IMR-90 (cell line): ENCODE measurements at regions not wholly inside any gene's neighbourhood (a gene's known extent, or its start where the extent isn't known, plus 50 kb on each side); places are given as distances from the start of the nearest gene placed in this dataset.

Source experiments
- ATAC-seq: fragments of 200-7000 bp; cut with Tn5 transposase; 2 replicates; pipeline ENCODE4 v1.9.1; 2020; ENCODE audit warnings: low read depth, mild to moderate bottlenecking, moderate library complexity
- BruUV-seq: library from RNA; stranded (reverse); fragments of 400-500 nt; replicated peaks from 2 replicates; lab custom pipeline; 2021; lab: Mats Ljungman, UMichigan
- CTCF ChIA-PET: fragments of 300-600 bp; formaldehyde crosslinking; extraction: SDS; loops from one replicate; lab custom pipeline; 2021; ENCODE audit warnings: antibody characterized with exemption; lab: Yijun Ruan, JAX
- POLR2A ChIA-PET: fragments of 300-600 bp; sonication (Branson Sonifier 250); formaldehyde crosslinking; loops from one replicate; lab custom pipeline; 2022; ENCODE audit warnings: antibody characterized with exemption; ENCODE audit not compliant: unreplicated experiment; lab: Charles Lee
- DNase-seq: peaks from one replicate; pipeline ENCODE4 v3.0.0; 2013
- H2AFZ ChIP-seq: replicated peaks from 2 replicates; pipeline ENCODE3; 2013; ENCODE audit warnings: low read length, mild to moderate bottlenecking; ENCODE audit not compliant: poor library complexity
- H2AK5ac ChIP-seq: 2 replicates; pipeline ENCODE4 v1.6.1; 2013; ENCODE audit warnings: low read depth, low read length, inconsistent platforms
- H2AK9ac ChIP-seq: replicated peaks from 2 replicates; pipeline ENCODE3; 2013; ENCODE audit warnings: mild to moderate bottlenecking, low read depth, low read length, moderate library complexity; ENCODE audit not compliant: poor library complexity
- H2BK120ac ChIP-seq: 2 replicates; pipeline ENCODE4 v1.6.1; 2013; ENCODE audit warnings: low read depth, low read length, inconsistent platforms
- H2BK15ac ChIP-seq: 3 replicates; pipeline ENCODE4 v1.6.1; 2013; ENCODE audit warnings: low read depth, low read length, inconsistent platforms
- H2BK20ac ChIP-seq: 2 replicates; pipeline ENCODE4 v1.6.1; 2013; ENCODE audit warnings: low read depth, mild to moderate bottlenecking, inconsistent platforms, low read length, moderate library complexity
- H2BK5ac ChIP-seq: 2 replicates; pipeline ENCODE4 v1.6.1; 2013; ENCODE audit warnings: mild to moderate bottlenecking, low read depth, low read length, inconsistent platforms; ENCODE audit not compliant: poor library complexity, severe bottlenecking
- H3K14ac ChIP-seq: replicated peaks from 2 replicates; pipeline ENCODE4 v1.6.1; 2013; ENCODE audit warnings: low read depth, low read length, inconsistent platforms
- H3K18ac ChIP-seq: 2 replicates; pipeline ENCODE4 v1.6.1; 2013; ENCODE audit warnings: low read depth, low read length, control low read depth
- H3K23ac ChIP-seq: 2 replicates; pipeline ENCODE4 v1.6.1; 2013; ENCODE audit warnings: low read depth, low read length, inconsistent platforms
- H3K27ac ChIP-seq: 2 replicates; pipeline ENCODE4 v1.5.1; 2013; ENCODE audit warnings: mild to moderate bottlenecking, control low read depth, low read length; ENCODE audit not compliant: insufficient read depth
- H3K27me3 ChIP-seq: 2 replicates; pipeline ENCODE4 v1.6.1; 2013; ENCODE audit warnings: low read length; ENCODE audit not compliant: control insufficient read depth, insufficient read depth
- H3K36me3 ChIP-seq: 2 replicates; pipeline ENCODE4 v1.6.1; 2013; ENCODE audit warnings: low read length, mixed read lengths; ENCODE audit not compliant: control insufficient read depth, insufficient read depth
- H3K4ac ChIP-seq: 2 replicates; pipeline ENCODE4 v1.6.1; 2013; ENCODE audit warnings: low read depth, low read length, inconsistent platforms
- H3K4me1 ChIP-seq: 2 replicates; pipeline ENCODE4 v1.6.1; 2013; ENCODE audit warnings: low read length, mixed read lengths; ENCODE audit not compliant: control insufficient read depth, insufficient read depth
- H3K4me2 ChIP-seq: 2 replicates; pipeline ENCODE4 v1.6.1; 2013; ENCODE audit warnings: low read depth, mild to moderate bottlenecking, control low read depth, low read length, moderate library complexity
- H3K4me3 ChIP-seq: 2 replicates; pipeline ENCODE4 v1.5.1; 2013; ENCODE audit warnings: low read depth, mild to moderate bottlenecking, control low read depth, low read length, moderate library complexity; ENCODE audit not compliant: insufficient read depth
- H3K56ac ChIP-seq: 2 replicates; pipeline ENCODE4 v1.6.1; 2013; ENCODE audit warnings: low read length, inconsistent platforms; ENCODE audit not compliant: insufficient read depth; ENCODE audit errors: extremely low read depth
- H3K79me1 ChIP-seq, 2 experiments: 2 replicates each; pipeline ENCODE4 v1.6.1; 2013; ENCODE audit warnings: low read length in 2 of 2, inconsistent platforms in 1 of 2, low read depth in 1 of 2
- H3K9ac ChIP-seq: 2 replicates; pipeline ENCODE4 v1.6.1; 2013; ENCODE audit warnings: low read depth, low read length, control low read depth
- H3K9me1 ChIP-seq: 2 replicates; pipeline ENCODE4 v1.6.1; 2013; ENCODE audit warnings: low read length, inconsistent platforms; ENCODE audit not compliant: insufficient read depth
- H3K9me3 ChIP-seq: 2 replicates; pipeline ENCODE4 v1.6.1; 2013; ENCODE audit warnings: low read length; ENCODE audit not compliant: control insufficient read depth, insufficient read depth
- H4K20me1 ChIP-seq: 2 replicates; pipeline ENCODE4 v1.6.1; 2013; ENCODE audit warnings: low read length, inconsistent platforms; ENCODE audit not compliant: insufficient read depth
- H4K5ac ChIP-seq: 2 replicates; pipeline ENCODE4 v1.6.1; 2013; ENCODE audit warnings: mild to moderate bottlenecking, low read depth, low read length, control low read depth
- H4K8ac ChIP-seq, 2 experiments: 2 replicates each; pipeline ENCODE4 v1.6.1; 2013; ENCODE audit warnings: low read depth in 2 of 2, low read length in 2 of 2, control low read depth in 1 of 2, inconsistent platforms in 1 of 2
- H4K91ac ChIP-seq: 2 replicates; pipeline ENCODE4 v1.6.1; 2013; ENCODE audit warnings: low read depth, low read length, inconsistent platforms; ENCODE audit not compliant: insufficient read depth
- BHLHE40 ChIP-seq: fragments of 150-350 bp; IDR thresholded peaks from 2 replicates; pipeline ENCODE4 v1.6.1; 2016; ENCODE audit warnings: mild to moderate bottlenecking, low read depth, low read length
- CEBPB ChIP-seq: IDR thresholded peaks from 2 replicates; pipeline ENCODE4 v1.6.1; 2012; ENCODE audit warnings: low read depth, low read length, improper control_type of control experiment
- CHD1 ChIP-seq: IDR thresholded peaks from 2 replicates; pipeline ENCODE4 v1.6.1; 2012; ENCODE audit warnings: low read depth, low read length, improper control_type of control experiment
- CTCF ChIP-seq: conservative IDR thresholded peaks from 2 replicates; pipeline ENCODE4 v1.5.1; 2012; ENCODE audit warnings: mild to moderate bottlenecking, low read depth, low read length, improper control_type of control experiment
- ELK1 ChIP-seq: fragments of 150-350 bp; IDR thresholded peaks from 2 replicates; pipeline ENCODE4 v1.6.1; 2016; ENCODE audit warnings: low read depth, mild to moderate bottlenecking, low read length, moderate library complexity, borderline replicate concordance
- FOS ChIP-seq: fragments of 150-350 bp; IDR thresholded peaks from 2 replicates; pipeline ENCODE4 v1.6.1; 2016; ENCODE audit warnings: low read depth, low read length
- MAFK ChIP-seq: IDR thresholded peaks from 2 replicates; pipeline ENCODE4 v1.6.1; 2012; ENCODE audit warnings: low read depth, low read length, improper control_type of control experiment
- MAZ ChIP-seq: IDR thresholded peaks from 2 replicates; pipeline ENCODE4 v1.6.1; 2012; ENCODE audit warnings: low read depth, mild to moderate bottlenecking, low read length, improper control_type of control experiment, moderate library complexity, borderline replicate concordance
- MXI1 ChIP-seq: IDR thresholded peaks from 2 replicates; pipeline ENCODE4 v1.6.1; 2012; ENCODE audit warnings: low read depth, mild to moderate bottlenecking, low read length, moderate library complexity, borderline replicate concordance
- NFE2L2 ChIP-seq: fragments of 150-350 bp; IDR thresholded peaks from 2 replicates; pipeline ENCODE4 v1.6.1; 2016; ENCODE audit warnings: low read depth, mild to moderate bottlenecking, low read length
- POLR2A ChIP-seq: IDR thresholded peaks from 2 replicates; pipeline ENCODE4 v1.6.1; 2012; ENCODE audit warnings: mild to moderate bottlenecking, low read depth, low read length
- RAD21 ChIP-seq: IDR thresholded peaks from 2 replicates; pipeline ENCODE4 v1.6.1; 2012; ENCODE audit warnings: low read length, improper control_type of control experiment
- RCOR1 ChIP-seq: IDR thresholded peaks from 2 replicates; pipeline ENCODE4 v1.6.1; 2012; ENCODE audit warnings: mild to moderate bottlenecking, low read length, improper control_type of control experiment; ENCODE audit not compliant: insufficient replicate concordance
- RFX5 ChIP-seq: IDR thresholded peaks from 2 replicates; pipeline ENCODE4 v1.8.0; 2012; ENCODE audit warnings: low read depth, mild to moderate bottlenecking, low read length, moderate library complexity
- SMC3 ChIP-seq: fragments of 150-350 bp; IDR thresholded peaks from 2 replicates; pipeline ENCODE4 v1.6.1; 2016; ENCODE audit warnings: low read depth, mild to moderate bottlenecking, antibody characterized with exemption, low read length, moderate library complexity
- USF2 ChIP-seq: fragments of 150-350 bp; IDR thresholded peaks from 2 replicates; pipeline ENCODE4 v1.6.1; 2017; ENCODE audit warnings: mild to moderate bottlenecking, antibody characterized with exemption, low read length, low read depth
- WGBS, 2 experiments: methylation state at CpG; one replicate each; pipeline versions ENCODE4 v1.1.5 to v1.1.7; 2013; ENCODE audit warnings: missing lambda C conversion rate in 2 of 2; ENCODE audit not compliant: insufficient read length in 1 of 2; ENCODE audit errors: extremely low coverage in 2 of 2; 5-methylcytosine and 5-hydroxymethylcytosine counted together
- dilution Hi-C: fragments of 300-500 bp; cut with HindIII; formaldehyde crosslinking; loops from one replicate; pipeline ENCODE4 v1.14.3; 2018; ENCODE audit warnings: low sequenced_read_pairs; ENCODE audit not compliant: unreplicated experiment
- in situ Hi-C: fragments of 300-500 bp; cut with MboI; formaldehyde crosslinking; loops from 3 replicates; pipeline ENCODE4 v1.14.3; 2019; ENCODE audit warnings: low sequenced_read_pairs, inconsistent platforms, mixed read lengths
- intact Hi-C: fragments of 100-400 bp; cut with micrococcal nuclease; formaldehyde crosslinking; loops from 2 replicates; pipeline ENCODE4 v1.10.0; 2022

- POLR2A ChIA-PET, result no interaction called here
- Histone ChIP-seq H3K18ac (no peak overlapping the region), H4K8ac (no peak overlapping the region), H2BK5ac (no peak overlapping the region), H3K56ac (no peak overlapping the region), H3K27ac (no peak overlapping the region), H4K5ac (no peak overlapping the region), H3K4me1 (no peaks in the 10 kb centered on the region), H4K20me1 (no peaks in the 10 kb centered on the region), H3K27me3 (no peaks in the 10 kb centered on the region), H2AFZ (no peak overlapping the region), H3K4me2 (no peak overlapping the region), H3K36me3 (no peaks in the 10 kb centered on the region), H3K4me3 (no peak overlapping the region), H2BK120ac (no peak overlapping the region), H2BK15ac (no peak overlapping the region), H3K79me1 (no peaks in the 10 kb centered on the region), H3K4ac (no peak overlapping the region), H3K9me1 (no peaks in the 10 kb centered on the region), H2AK9ac (no peak overlapping the region), H2BK20ac (no peak overlapping the region), H3K23ac (no peak overlapping the region), H3K14ac (no peak overlapping the region), H2AK5ac (no peak overlapping the region), H4K91ac (no peak overlapping the region), H3K9me3 (peaks cover 14% of the 10 kb centered on the region), H3K9ac (no peak overlapping the region)
- no CpG with 5 or more reads among the region's 2 CpGs for WGBS, 2 experiments
- intact Hi-C loops (no loop called here), in situ Hi-C loops (no loop called here), dilution Hi-C loops (no loop called here)
- DNase-seq (no peak), ATAC-seq (no peak)
- BruUV-seq, result no TSS peak
- CTCF ChIA-PET, result no interaction called here
- TF ChIP-seq USF2 (no peak), MXI1 (no peak), RCOR1 (no peak), MAFK (no peak), MAZ (no peak), CHD1 (no peak), NFE2L2 (no peak), RFX5 (no peak), BHLHE40 (no peak), RAD21 (no peak), FOS (no peak), CTCF (no peak), POLR2A (no peak), ELK1 (no peak), CEBPB (no peak), SMC3 (no peak)
These were observed 125.5 kb upstream of the SRRM4 start for GRCh38 chr12:118855858-118856257.
